ENCODE measurements at regions not wholly inside any gene's neighbourhood (a gene's known extent, or its start where the extent isn't known, plus 50 kb on each side); places are given as distances from the start of the nearest gene placed in this dataset.
"Not testable (repeated sequence)": the region's sequence is repeated elsewhere in the genome, so short reads cannot be mapped to it uniquely, and the experiment has no call there.

DNA sequence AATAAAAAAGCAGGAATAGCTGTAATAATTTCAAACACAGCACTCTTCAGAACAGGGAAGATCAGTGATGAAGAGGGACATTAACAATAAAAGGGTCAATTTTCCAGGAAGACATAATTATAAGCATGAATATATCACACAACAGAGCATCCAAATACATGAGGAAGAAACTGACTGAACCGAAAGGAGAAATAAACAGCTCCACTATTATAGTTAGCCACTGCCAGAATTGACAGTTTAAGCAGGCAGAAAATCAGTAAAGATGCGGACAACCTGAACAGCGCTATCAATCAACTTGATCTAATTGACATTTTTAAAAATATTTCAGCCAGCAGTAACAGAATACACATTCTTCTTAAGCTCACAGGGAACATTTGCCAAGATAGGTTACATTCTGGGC lies 89.1 kb downstream of the MED10 start:
- no peak for DNase-seq (ENCODE audit: low read depth)
- no peak overlapping the region for H3K4me3 ChIP-seq (ENCODE audit: low read length)
- TF ChIP-seq, protein P1, sequence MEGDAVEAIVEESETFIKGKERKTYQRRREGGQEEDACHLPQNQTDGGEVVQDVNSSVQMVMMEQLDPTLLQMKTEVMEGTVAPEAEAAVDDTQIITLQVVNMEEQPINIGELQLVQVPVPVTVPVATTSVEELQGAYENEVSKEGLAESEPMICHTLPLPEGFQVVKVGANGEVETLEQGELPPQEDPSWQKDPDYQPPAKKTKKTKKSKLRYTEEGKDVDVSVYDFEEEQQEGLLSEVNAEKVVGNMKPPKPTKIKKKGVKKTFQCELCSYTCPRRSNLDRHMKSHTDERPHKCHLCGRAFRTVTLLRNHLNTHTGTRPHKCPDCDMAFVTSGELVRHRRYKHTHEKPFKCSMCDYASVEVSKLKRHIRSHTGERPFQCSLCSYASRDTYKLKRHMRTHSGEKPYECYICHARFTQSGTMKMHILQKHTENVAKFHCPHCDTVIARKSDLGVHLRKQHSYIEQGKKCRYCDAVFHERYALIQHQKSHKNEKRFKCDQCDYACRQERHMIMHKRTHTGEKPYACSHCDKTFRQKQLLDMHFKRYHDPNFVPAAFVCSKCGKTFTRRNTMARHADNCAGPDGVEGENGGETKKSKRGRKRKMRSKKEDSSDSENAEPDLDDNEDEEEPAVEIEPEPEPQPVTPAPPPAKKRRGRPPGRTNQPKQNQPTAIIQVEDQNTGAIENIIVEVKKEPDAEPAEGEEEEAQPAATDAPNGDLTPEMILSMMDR (conservative IDR thresholded peaks at IDR 0.05; ENCODE audit: low read length), result no peak

DNA sequence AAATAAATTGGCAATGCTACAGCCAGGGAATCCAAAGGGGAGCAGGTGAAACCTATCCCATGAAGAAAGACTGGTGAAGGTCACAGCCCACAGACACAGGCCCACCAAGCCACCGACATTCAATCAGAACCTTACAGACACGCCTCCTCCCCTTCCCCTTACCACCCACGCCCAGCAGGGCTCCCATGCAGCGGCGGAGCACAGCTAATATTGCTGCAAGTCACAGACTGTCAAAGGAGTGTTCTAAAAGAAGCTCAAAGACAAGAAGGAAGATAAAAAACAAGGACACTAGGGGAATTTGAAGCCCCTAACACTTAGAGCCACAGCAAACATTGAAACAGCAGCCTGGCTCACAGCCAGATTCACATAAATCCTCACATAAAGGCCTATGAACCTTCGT lies 91.2 kb downstream of the MED10 start:
- TF ChIP-seq, protein P1 (conservative IDR thresholded peaks at IDR 0.05; ENCODE audit: low read length), result no peak
- no peak overlapping the region for H3K4me3 ChIP-seq (ENCODE audit: low read length)
- DNase-seq (ENCODE audit: low read depth), result no peak

DNA sequence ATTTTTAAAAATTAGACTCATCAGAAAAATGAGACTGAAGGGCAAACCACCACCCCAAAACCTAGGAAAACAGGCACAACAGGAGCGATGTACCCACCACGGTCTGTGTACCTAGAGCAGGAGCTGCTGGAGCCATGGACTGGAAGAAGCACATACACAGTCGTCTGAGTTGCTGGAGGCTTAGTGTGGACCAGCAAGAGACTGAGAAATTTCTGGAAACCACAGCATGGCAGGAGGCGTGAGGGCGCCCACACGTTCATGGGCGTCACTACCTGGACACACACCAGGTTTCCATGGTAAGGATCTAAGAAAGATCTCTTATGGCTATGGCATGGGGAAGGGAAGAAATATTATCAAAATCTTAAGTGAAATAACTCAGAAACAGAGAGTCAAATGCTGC lies 91.9 kb downstream of the MED10 start:
- TF ChIP-seq, protein P1 (conservative IDR thresholded peaks at IDR 0.05; ENCODE audit: low read length), result no peak

DNA sequence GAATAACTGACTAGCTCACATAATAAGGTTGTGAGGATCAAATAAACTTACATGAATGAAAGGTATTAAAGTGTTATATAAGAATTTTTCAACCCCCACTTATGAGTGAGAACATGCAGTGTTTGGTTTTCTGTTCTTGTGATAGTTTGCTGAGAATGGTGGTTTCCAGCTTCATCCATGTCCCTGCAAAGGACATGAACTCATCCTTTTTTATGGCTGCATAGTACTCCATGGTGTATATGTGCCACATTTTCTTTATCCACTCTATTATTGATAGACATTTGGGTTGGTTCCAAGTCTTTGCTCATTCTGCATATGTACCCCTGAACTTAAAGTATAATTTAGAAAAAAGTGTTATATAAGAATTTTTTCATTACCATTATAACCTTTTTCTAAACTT lies 93.9 kb downstream of the MED10 start:
- H3K4me3 ChIP-seq (ENCODE audit: low read length); DNase-seq (ENCODE audit: low read depth): not testable (repeated sequence)

More for the DNA sequence above, 91.9 kb downstream of the MED10 start:
- no peak for DNase-seq (ENCODE audit: low read depth)
- no peak overlapping the region for H3K4me3 ChIP-seq (ENCODE audit: low read length)

DNA sequence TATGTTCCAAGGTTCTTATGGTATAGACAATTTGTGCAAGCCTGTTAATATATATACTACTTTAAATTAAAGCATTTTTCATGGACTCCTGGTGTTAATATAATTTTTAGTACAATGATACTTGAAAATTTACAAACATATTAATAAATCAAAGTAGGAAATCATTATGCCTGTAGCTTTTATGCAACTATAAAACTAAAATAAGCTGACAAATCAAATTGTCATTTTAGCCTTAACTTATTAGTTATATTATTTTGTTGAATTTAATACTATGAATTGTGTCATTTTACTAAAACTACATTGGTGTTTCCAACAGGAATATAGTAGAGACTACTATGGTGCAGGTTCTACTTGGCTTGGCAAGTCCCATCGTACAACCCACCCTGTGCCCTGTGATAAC lies 96.0 kb downstream of the MED10 start:
- DNase-seq (ENCODE audit: low read depth), result no peak
- TF ChIP-seq, protein P1 (conservative IDR thresholded peaks at IDR 0.05; ENCODE audit: low read length), result no peak
- no peak overlapping the region for H3K4me3 ChIP-seq (ENCODE audit: low read length)

DNA sequence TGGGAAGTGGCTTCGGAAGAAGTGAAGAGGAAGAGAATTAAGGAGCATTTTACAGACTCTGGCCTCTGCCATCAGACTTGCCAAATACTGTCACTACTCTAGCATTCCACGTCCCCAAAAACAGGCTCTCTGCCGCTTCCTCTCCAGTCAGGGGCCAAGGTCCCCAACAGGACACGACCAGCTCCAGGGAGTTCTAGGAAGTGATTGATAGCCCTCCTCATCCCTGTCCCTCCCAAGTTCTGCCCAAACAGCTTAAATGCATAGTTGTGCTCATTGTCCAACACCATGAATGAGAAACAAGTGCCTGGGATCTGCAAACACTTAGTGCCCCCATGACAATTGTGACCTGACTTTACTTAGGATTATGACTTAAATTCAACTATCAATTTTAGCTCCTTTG lies 96.5 kb downstream of the MED10 start:
- TF ChIP-seq, protein P1 (conservative IDR thresholded peaks at IDR 0.05; ENCODE audit: low read length), result no peak
- no peak overlapping the region for H3K4me3 ChIP-seq (ENCODE audit: low read length)
- DNase-seq (ENCODE audit: low read depth), result no peak

DNA sequence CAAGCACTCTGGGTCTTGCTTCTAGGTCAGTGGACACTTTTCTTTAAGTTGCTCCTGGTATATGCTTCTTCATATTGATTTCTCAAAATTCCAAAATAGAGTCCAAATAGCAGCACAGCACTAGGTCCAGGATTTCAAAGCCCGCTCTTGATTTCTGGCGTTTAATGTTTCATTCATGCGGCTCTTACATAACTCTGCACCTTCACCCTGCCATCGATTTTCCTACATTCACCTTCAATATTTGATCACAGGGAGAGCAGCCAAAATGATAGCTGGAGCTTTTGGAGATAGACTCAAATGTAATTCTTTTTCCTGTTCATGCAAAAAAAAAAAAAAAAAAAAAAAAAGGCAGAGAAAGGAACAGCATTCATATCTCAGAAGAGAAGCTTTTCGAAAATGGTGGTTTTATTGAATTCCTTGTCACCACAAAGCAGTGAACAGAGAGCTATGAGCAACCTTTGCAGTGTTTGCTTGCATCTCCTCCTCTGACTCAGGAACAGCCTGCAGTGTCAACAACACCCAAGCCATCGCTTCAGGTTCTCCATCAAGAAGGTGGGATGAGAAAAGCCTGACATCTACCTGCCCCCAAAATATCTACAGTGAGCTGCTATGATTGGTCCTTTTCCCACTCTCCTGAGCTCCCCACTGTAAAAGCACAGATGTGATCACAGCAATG lies 97.8 kb downstream of the MED10 start:
- DNase-seq (ENCODE audit: low read depth), result no peak
- TF ChIP-seq, protein P1 (conservative IDR thresholded peaks at IDR 0.05; ENCODE audit: low read length), result no peak
- no peak overlapping the region for H3K4me3 ChIP-seq (ENCODE audit: low read length)
